ENCODE measurements at regions not wholly inside any gene's neighbourhood (a gene's known extent, or its start where the extent isn't known, plus 50 kb on each side); places are given as distances from the start of the nearest gene placed in this dataset.

- TF ChIP-seq CTCF (conservative IDR thresholded peaks at IDR 0.05; ENCODE audit: low read depth, low read length) (no peak), EZH2 (IDR thresholded peaks at IDR 0.05; ENCODE audit: borderline replicate concordance, low read depth, low read length, poor library complexity, severe bottlenecking) (no peak)
Observed at GRCh38 chr18:77983270-77983669, 733.6 kb downstream of the GALR1 start.
